GM06990 (cell line): ENCODE measurements at regions not wholly inside any gene's neighbourhood (a gene's known extent, or its start where the extent isn't known, plus 50 kb on each side); places are given as distances from the start of the nearest gene placed in this dataset.

Source experiments
- DNase-seq: peaks from one replicate; pipeline ENCODE4 v3.0.0-alpha.2; 2011; ENCODE audit not compliant: insufficient read length; ENCODE audit errors: extremely low read depth
- H3K27me3 ChIP-seq: replicated peaks from 2 replicates; pipeline ENCODE4 v1.6.0; 2011; ENCODE audit warnings: low read length; ENCODE audit not compliant: control insufficient read depth, insufficient read depth
- H3K36me3 ChIP-seq: 2 replicates; pipeline ENCODE4 v1.5.1; 2011; ENCODE audit warnings: low read length; ENCODE audit not compliant: control insufficient read depth, insufficient read depth
- H3K4me3 ChIP-seq: replicated peaks from 2 replicates; pipeline ENCODE4 v1.5.1; 2011; ENCODE audit warnings: low read depth, mild to moderate bottlenecking, control low read depth, low read length
- CTCF ChIP-seq: IDR thresholded peaks from 2 replicates; pipeline ENCODE4 v1.5.1; 2011; ENCODE audit warnings: low read length, control low read depth, mild to moderate bottlenecking, inconsistent platforms; ENCODE audit not compliant: insufficient read depth, poor library complexity, severe bottlenecking

GRCh38 chr10:44039599-44039998, 345.3 kb downstream of the CXCL12 start:
- H3K36me3 ChIP-seq = no peaks in the 10 kb centered on the region
- no peaks in the 10 kb centered on the region for H3K27me3 ChIP-seq
- no peak overlapping the region for H3K4me3 ChIP-seq
- no peak for DNase-seq
- no peak for TF ChIP-seq CTCF

- H3K36me3 ChIP-seq = no peaks in the 10 kb centered on the region
- no peaks in the 10 kb centered on the region for H3K27me3 ChIP-seq
- no peak overlapping the region for H3K4me3 ChIP-seq
- TF ChIP-seq CTCF = no peak
- no peak for DNase-seq
Observed at GRCh38 chr10:44036425-44036824, 348.5 kb downstream of the CXCL12 start.

GRCh38 chr10:44035474-44036197, 349.3 kb downstream of the CXCL12 start:
- DNase-seq = peak; percentile 28
- Histone ChIP-seq H3K4me3 (no peak overlapping the region), H3K27me3 (no peaks in the 10 kb centered on the region), H3K36me3 (no peaks in the 10 kb centered on the region)
- no peak for TF ChIP-seq CTCF

GRCh38 chr10:44034946-44035345, 350.0 kb downstream of the CXCL12 start:
- H3K27me3 ChIP-seq = no peaks in the 10 kb centered on the region
- TF ChIP-seq CTCF = no peak
- DNase-seq = no peak
- H3K36me3 ChIP-seq = no peaks in the 10 kb centered on the region
- no peak overlapping the region for H3K4me3 ChIP-seq

GRCh38 chr10:44033008-44033407, 351.9 kb downstream of the CXCL12 start:
- H3K27me3 ChIP-seq = no peaks in the 10 kb centered on the region
- TF ChIP-seq CTCF = no peak
- no peak overlapping the region for H3K4me3 ChIP-seq
- DNase-seq = no peak
- no peaks in the 10 kb centered on the region for H3K36me3 ChIP-seq

- no peaks in the 10 kb centered on the region for H3K36me3 ChIP-seq
- TF ChIP-seq CTCF = no peak
- H3K4me3 ChIP-seq = no peak overlapping the region
- H3K27me3 ChIP-seq = no peaks in the 10 kb centered on the region
- no peak for DNase-seq
Observed at GRCh38 chr10:44032216-44032615, 352.7 kb downstream of the CXCL12 start.
